GM13976 (cell line): ENCODE measurements at regions not wholly inside any gene's neighbourhood (a gene's known extent, or its start where the extent isn't known, plus 50 kb on each side); places are given as distances from the start of the nearest gene placed in this dataset.

Source experiments
- DNase-seq: peaks from one replicate; pipeline ENCODE4 v3.0.0; 2012; ENCODE audit warnings: low spot score
- in situ Hi-C: fragments of 300-500 bp; cut with MboI; formaldehyde crosslinking; loops from one replicate; pipeline ENCODE4 v1.12.0; 2022; ENCODE audit warnings: low sequenced_read_pairs, mixed read lengths, inconsistent platforms; ENCODE audit not compliant: unreplicated experiment
- TF ChIP-seq, protein P1 (sequence below): IDR thresholded peaks from 2 replicates; pipeline ENCODE4 v1.5.1; 2012; ENCODE audit warnings: borderline replicate concordance, mild to moderate bottlenecking; ENCODE audit not compliant: insufficient read depth; ENCODE audit errors: extremely low read depth, missing control alignments, control extremely low read depth

GRCh38 chr1:228857611-228858010 lies 122.3 kb downstream of the RHOU start:
- no peak for DNase-seq
- in situ Hi-C loops: no loop called here
- TF ChIP-seq, protein P1, sequence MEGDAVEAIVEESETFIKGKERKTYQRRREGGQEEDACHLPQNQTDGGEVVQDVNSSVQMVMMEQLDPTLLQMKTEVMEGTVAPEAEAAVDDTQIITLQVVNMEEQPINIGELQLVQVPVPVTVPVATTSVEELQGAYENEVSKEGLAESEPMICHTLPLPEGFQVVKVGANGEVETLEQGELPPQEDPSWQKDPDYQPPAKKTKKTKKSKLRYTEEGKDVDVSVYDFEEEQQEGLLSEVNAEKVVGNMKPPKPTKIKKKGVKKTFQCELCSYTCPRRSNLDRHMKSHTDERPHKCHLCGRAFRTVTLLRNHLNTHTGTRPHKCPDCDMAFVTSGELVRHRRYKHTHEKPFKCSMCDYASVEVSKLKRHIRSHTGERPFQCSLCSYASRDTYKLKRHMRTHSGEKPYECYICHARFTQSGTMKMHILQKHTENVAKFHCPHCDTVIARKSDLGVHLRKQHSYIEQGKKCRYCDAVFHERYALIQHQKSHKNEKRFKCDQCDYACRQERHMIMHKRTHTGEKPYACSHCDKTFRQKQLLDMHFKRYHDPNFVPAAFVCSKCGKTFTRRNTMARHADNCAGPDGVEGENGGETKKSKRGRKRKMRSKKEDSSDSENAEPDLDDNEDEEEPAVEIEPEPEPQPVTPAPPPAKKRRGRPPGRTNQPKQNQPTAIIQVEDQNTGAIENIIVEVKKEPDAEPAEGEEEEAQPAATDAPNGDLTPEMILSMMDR: no peak

GRCh38 chr1:228860911-228861831 lies 125.9 kb downstream of the RHOU start:
- no peak for DNase-seq
- TF ChIP-seq, protein P1: no peak
- in situ Hi-C loops: no loop called here

- in situ Hi-C loops: no loop called here
- DNase-seq: no peak
- TF ChIP-seq, protein P1: no peak
Observed at GRCh38 chr1:228861832-228862180, 126.5 kb downstream of the RHOU start.

DNA sequence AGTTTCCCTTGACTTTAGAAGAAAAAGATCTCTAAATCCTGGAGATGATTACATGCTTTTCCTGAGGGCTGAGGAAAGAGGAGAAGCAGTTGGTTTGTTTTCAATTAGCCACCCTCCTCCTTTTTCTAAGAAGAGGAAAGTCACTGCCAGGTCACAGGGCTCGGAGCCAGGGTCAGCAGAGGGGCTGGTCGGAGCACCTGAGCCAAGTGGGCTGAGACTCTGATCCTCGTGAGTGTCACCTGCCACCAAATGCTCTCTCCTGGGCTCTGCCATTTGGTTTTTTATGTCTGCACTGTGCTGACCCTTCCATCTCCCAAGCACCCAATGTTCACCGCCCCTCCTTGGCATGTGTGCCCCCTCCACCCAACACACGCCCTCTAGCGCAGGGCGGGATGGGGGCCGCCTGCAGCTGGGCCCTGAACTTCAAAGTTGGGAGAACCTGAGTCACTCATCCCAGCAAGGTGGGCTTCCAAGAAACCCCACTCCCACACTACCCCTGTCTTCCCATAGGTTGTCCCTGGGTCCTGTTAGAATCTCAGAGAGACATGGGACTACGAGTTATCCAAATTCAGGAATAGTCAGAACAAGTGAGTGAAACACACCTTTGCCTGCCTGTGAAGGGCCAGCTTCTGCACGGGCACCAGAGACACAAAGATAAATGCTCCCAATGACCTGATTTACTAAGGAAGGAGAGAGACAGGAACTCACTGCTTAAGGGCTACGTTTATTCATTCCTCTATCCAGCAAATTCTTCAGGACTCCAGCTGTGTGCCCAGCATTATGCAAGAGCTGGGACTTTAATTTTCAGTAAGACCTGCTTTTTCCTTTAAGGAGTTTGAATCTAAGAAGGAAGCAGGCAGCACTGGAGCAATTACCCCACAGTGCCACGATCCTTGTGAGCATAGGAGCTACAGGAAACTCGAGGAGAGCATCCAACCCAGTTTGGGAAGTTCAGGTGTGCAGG lies 127.5 kb downstream of the RHOU start:
- TF ChIP-seq, protein P1: no peak
- no peak for DNase-seq
- in situ Hi-C loops: no loop called here

- DNase-seq: no peak
- in situ Hi-C loops: no loop called here
- TF ChIP-seq, protein P1: no peak
Observed at GRCh38 chr1:228863776-228864175, 128.5 kb downstream of the RHOU start.

- DNase-seq: no peak
- TF ChIP-seq, protein P1: no peak
- in situ Hi-C loops: no loop called here
Observed at GRCh38 chr1:228865627-228866330, 130.5 kb downstream of the RHOU start.
